Transverse colon (tissue), 1 donor: ENCODE measurements at regions not wholly inside any gene's neighbourhood (a gene's known extent, or its start where the extent isn't known, plus 50 kb on each side); places are given as distances from the start of the nearest gene placed in this dataset.

Experiments used
- EP300 ChIP-seq: sonication (generic); formaldehyde crosslinking; IDR thresholded peaks from one replicate; pipeline ENCODE4 v1.6.1; 2017; ENCODE audit warnings: antibody characterized with exemption, low read depth
- POLR2A ChIP-seq: fragments of 450-650 bp; IDR thresholded peaks from one replicate; pipeline ENCODE4 v1.6.1; 2016; ENCODE audit warnings: antibody characterized with exemption, mild to moderate bottlenecking, moderate library complexity

DNA sequence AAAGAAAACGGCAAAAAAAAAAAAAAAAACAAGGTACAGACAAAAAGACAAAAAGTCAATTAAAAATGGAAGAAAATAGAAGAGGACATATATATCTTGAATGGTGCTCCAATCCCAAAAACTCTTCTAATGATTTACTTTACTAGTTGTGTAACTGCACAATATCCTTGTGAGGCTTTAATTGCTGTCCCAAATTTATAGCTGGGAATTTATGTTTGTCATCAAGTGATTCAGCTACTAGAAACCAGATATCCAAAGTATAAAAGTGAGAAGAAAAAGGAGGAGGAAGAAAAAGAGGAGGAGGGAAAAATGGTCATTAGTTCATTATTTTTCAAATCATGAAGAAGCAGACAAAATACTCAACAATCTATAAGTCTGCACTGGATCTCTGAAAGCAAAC is 150.8 kb upstream of the ARPP21 start:
- TF ChIP-seq EP300, result no peak
- no peak for TF ChIP-seq POLR2A
